Neural cell (in vitro differentiated cells): ENCODE measurements at regions not wholly inside any gene's neighbourhood (a gene's known extent, or its start where the extent isn't known, plus 50 kb on each side); places are given as distances from the start of the nearest gene placed in this dataset.

Experiments
- H2AFZ ChIP-seq: fragments of 200-600, 300-800 bp; sonication (generic), shearing (Covaris generic); 2 replicates; pipeline ENCODE4 v1.6.0; 2014; ENCODE audit warnings: low read depth, mild to moderate bottlenecking, antibody characterized with exemption, low read length, moderate library complexity
- H3F3A ChIP-seq: fragments of 200-600 bp; shearing (Covaris generic); 2 replicates; pipeline ENCODE4 v1.6.1; 2016; ENCODE audit warnings: mild to moderate bottlenecking, moderate library complexity, mixed read lengths, antibody characterized with exemption, low read length; ENCODE audit not compliant: insufficient read depth, poor library complexity, severe bottlenecking
- H3K27ac ChIP-seq: fragments of 200-600, 300-800 bp; sonication (generic), shearing (Covaris generic); 2 replicates; pipeline ENCODE4 v1.5.1; 2014; ENCODE audit warnings: mild to moderate bottlenecking, low read length, moderate library complexity
- H3K27me3 ChIP-seq: fragments of 300-800, 200-600 bp; sonication (generic), shearing (Covaris generic); 2 replicates; pipeline ENCODE4 v1.6.0; 2014; ENCODE audit warnings: mild to moderate bottlenecking, low read depth, low read length, moderate library complexity; ENCODE audit not compliant: insufficient read depth
- H3K36me3 ChIP-seq: fragments of 300-800, 200-600 bp; sonication (generic), shearing (Covaris generic); 2 replicates; pipeline ENCODE4 v1.5.1; 2014; ENCODE audit warnings: mild to moderate bottlenecking, antibody characterized with exemption, low read length, moderate library complexity; ENCODE audit not compliant: insufficient read depth
- H3K4me2 ChIP-seq: fragments of 300-800, 200-600 bp; sonication (generic), shearing (Covaris generic); 2 replicates; pipeline ENCODE4 v1.6.0; 2014; ENCODE audit warnings: mild to moderate bottlenecking, low read length
- H3K4me3 ChIP-seq: fragments of 300-800, 200-600 bp; sonication (generic), shearing (Covaris generic); 2 replicates; pipeline ENCODE4 v1.5.1; 2014; ENCODE audit warnings: mild to moderate bottlenecking, low read length, moderate library complexity
- H3K79me2 ChIP-seq: fragments of 200-600 bp; shearing (Covaris generic); replicated peaks from 2 replicates; pipeline ENCODE4 v1.6.0; 2014; ENCODE audit warnings: mild to moderate bottlenecking, low read length, moderate library complexity; ENCODE audit not compliant: insufficient read depth
- H3K9ac ChIP-seq: fragments of 300-800, 200-600 bp; sonication (generic), shearing (Covaris generic); 2 replicates; pipeline ENCODE4 v1.6.1; 2016; ENCODE audit warnings: mild to moderate bottlenecking, low read length, mixed read lengths
- H3K9me2 ChIP-seq: fragments of 200-600 bp; shearing (Covaris generic); 2 replicates; pipeline ENCODE4 v1.6.1; 2016; ENCODE audit warnings: mild to moderate bottlenecking, low read length, mixed read lengths; ENCODE audit not compliant: insufficient read depth
- H3K9me3 ChIP-seq: fragments of 200-600, 300-800 bp; sonication (generic), shearing (Covaris generic); 2 replicates; pipeline ENCODE4 v1.6.1; 2016; ENCODE audit warnings: mild to moderate bottlenecking, mixed run types, low read length, moderate library complexity, mixed read lengths
- H4K20me1 ChIP-seq: fragments of 200-600 bp; shearing (Covaris generic); 2 replicates; pipeline ENCODE4 v1.6.1; 2016; ENCODE audit warnings: mild to moderate bottlenecking, mixed run types; ENCODE audit not compliant: insufficient read depth
- EP300 ChIP-seq: fragments of 450-650 bp; conservative IDR thresholded peaks from 2 replicates; pipeline ENCODE4 v1.6.1; 2014; ENCODE audit warnings: antibody characterized with exemption, mild to moderate bottlenecking, moderate library complexity; ENCODE audit not compliant: poor library complexity, severe bottlenecking
- EZH2 ChIP-seq: fragments of 200-600, 300-800 bp; shearing (Covaris generic), sonication (generic); IDR thresholded peaks from 2 replicates; pipeline ENCODE4 v1.6.1; 2014; ENCODE audit warnings: antibody characterized with exemption, low read length, borderline replicate concordance, mild to moderate bottlenecking; ENCODE audit not compliant: insufficient read depth, poor library complexity, severe bottlenecking
- MXI1 ChIP-seq: fragments of 450-650 bp; conservative IDR thresholded peaks from 2 replicates; pipeline ENCODE4 v1.6.1; 2014; ENCODE audit warnings: antibody characterized with exemption, mild to moderate bottlenecking; ENCODE audit not compliant: poor library complexity, severe bottlenecking
- POLR2AphosphoS5 ChIP-seq: IDR thresholded peaks from 2 replicates; pipeline ENCODE4 v1.6.1; 2012
- RAD21 ChIP-seq: fragments of 450-650 bp; conservative IDR thresholded peaks from 2 replicates; pipeline ENCODE4 v1.6.1; 2014; ENCODE audit warnings: antibody characterized with exemption, mild to moderate bottlenecking, moderate library complexity
- SMC3 ChIP-seq: fragments of 450-650 bp; conservative IDR thresholded peaks from 2 replicates; pipeline ENCODE4 v1.6.1; 2014; ENCODE audit warnings: antibody characterized with exemption, mild to moderate bottlenecking, moderate library complexity; ENCODE audit not compliant: poor library complexity
- TAF1 ChIP-seq: IDR thresholded peaks from 2 replicates; pipeline ENCODE4 v1.6.1; 2012; ENCODE audit warnings: low read depth
- TF ChIP-seq, protein P1 (sequence below): fragments of 450-650 bp; IDR thresholded peaks from 2 replicates; pipeline ENCODE4 v1.5.1; 2014; ENCODE audit warnings: antibody characterized with exemption, mild to moderate bottlenecking, moderate library complexity; ENCODE audit not compliant: poor library complexity, severe bottlenecking
- TF ChIP-seq, protein P2 (sequence below): IDR thresholded peaks from 2 replicates; pipeline ENCODE4 v1.6.1; 2012; ENCODE audit warnings: borderline replicate concordance

DNA sequence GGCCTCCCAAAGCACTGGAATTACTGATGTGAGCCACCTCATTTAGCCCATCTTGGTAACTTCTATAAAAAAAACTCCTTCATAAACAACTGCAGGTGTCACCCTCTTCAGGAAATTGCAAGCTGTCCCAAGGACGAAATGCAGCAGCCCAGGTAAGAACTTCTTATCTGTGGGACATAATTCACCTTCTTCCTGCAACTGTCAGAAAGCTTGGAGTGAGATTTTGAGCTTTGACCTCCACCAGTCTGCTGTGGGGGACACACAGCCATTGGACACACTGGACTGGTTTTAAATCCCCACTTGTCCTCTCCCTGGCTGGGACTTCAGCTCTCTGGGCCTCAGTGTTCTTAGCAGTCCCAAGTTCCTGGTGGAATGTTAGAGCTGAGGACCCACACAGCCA lies 368.5 kb downstream of the MN1 start:
- Histone ChIP-seq H3F3A (no peaks in the 10 kb centered on the region), H3K27me3 (no peaks in the 10 kb centered on the region), H3K9ac (no peak overlapping the region), H3K27ac (no peak overlapping the region), H3K4me2 (no peak overlapping the region), H3K4me3 (no peak overlapping the region), H3K9me3 (no peaks in the 10 kb centered on the region), H2AFZ (no peak overlapping the region), H3K79me2 (no peaks in the 10 kb centered on the region), H4K20me1 (no peaks in the 10 kb centered on the region), H3K36me3 (no peaks in the 10 kb centered on the region), H3K9me2 (no peaks in the 10 kb centered on the region)
- no peak for TF ChIP-seq EZH2
- TF ChIP-seq, protein P1, sequence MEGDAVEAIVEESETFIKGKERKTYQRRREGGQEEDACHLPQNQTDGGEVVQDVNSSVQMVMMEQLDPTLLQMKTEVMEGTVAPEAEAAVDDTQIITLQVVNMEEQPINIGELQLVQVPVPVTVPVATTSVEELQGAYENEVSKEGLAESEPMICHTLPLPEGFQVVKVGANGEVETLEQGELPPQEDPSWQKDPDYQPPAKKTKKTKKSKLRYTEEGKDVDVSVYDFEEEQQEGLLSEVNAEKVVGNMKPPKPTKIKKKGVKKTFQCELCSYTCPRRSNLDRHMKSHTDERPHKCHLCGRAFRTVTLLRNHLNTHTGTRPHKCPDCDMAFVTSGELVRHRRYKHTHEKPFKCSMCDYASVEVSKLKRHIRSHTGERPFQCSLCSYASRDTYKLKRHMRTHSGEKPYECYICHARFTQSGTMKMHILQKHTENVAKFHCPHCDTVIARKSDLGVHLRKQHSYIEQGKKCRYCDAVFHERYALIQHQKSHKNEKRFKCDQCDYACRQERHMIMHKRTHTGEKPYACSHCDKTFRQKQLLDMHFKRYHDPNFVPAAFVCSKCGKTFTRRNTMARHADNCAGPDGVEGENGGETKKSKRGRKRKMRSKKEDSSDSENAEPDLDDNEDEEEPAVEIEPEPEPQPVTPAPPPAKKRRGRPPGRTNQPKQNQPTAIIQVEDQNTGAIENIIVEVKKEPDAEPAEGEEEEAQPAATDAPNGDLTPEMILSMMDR = no peak
- TF ChIP-seq, protein P2, sequence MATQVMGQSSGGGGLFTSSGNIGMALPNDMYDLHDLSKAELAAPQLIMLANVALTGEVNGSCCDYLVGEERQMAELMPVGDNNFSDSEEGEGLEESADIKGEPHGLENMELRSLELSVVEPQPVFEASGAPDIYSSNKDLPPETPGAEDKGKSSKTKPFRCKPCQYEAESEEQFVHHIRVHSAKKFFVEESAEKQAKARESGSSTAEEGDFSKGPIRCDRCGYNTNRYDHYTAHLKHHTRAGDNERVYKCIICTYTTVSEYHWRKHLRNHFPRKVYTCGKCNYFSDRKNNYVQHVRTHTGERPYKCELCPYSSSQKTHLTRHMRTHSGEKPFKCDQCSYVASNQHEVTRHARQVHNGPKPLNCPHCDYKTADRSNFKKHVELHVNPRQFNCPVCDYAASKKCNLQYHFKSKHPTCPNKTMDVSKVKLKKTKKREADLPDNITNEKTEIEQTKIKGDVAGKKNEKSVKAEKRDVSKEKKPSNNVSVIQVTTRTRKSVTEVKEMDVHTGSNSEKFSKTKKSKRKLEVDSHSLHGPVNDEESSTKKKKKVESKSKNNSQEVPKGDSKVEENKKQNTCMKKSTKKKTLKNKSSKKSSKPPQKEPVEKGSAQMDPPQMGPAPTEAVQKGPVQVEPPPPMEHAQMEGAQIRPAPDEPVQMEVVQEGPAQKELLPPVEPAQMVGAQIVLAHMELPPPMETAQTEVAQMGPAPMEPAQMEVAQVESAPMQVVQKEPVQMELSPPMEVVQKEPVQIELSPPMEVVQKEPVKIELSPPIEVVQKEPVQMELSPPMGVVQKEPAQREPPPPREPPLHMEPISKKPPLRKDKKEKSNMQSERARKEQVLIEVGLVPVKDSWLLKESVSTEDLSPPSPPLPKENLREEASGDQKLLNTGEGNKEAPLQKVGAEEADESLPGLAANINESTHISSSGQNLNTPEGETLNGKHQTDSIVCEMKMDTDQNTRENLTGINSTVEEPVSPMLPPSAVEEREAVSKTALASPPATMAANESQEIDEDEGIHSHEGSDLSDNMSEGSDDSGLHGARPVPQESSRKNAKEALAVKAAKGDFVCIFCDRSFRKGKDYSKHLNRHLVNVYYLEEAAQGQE = no peak

DNA sequence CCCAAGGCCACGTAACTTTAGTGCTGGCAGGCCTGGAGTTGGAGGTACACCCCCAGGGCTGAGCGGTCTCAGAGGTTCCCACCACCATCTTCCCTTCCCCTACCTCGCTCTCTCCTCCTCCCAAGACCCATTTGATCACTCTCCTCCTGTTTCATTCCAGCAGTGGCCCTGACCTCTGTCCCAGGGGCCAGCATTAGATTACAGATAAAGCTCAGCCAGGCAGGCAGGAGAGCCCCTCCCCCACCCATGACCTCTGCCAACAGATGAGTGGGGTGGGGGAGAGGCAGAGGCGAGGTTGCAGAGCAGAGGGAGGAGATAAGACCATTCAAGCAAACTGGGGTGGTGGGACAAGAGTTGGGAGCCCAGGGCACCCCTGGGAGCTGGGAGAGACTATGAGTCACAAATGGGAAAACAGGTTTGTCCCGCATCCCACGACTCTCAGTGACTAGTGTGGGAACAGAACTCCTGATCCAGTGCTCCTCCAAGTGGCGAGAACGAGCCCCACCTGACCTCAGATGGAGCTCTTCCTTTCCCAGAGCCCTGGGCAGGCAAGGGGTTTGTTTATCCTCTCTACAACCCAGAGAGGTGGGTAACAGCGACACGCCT lies 367.9 kb downstream of the MN1 start:
- Histone ChIP-seq H3F3A (no peaks in the 10 kb centered on the region), H3K79me2 (no peaks in the 10 kb centered on the region), H3K4me3 (no peak overlapping the region), H3K27me3 (no peaks in the 10 kb centered on the region), H3K9ac (no peak overlapping the region), H2AFZ (no peak overlapping the region), H3K27ac (no peak overlapping the region), H4K20me1 (no peaks in the 10 kb centered on the region), H3K36me3 (no peaks in the 10 kb centered on the region), H3K9me2 (no peaks in the 10 kb centered on the region), H3K9me3 (no peaks in the 10 kb centered on the region), H3K4me2 (no peak overlapping the region)
- TF ChIP-seq TAF1 = no peak
- TF ChIP-seq SMC3 = no peak

GRCh38 chr22:27434898-27435297 lies 366.7 kb downstream of the MN1 start:
- no peaks in the 10 kb centered on the region for H3K9me2 ChIP-seq

More at GRCh38 chr22:27434898-27435297, 366.7 kb downstream of the MN1 start:
- Histone ChIP-seq H3K79me2 (no peaks in the 10 kb centered on the region), H3F3A (no peaks in the 10 kb centered on the region), H3K4me3 (no peak overlapping the region), H2AFZ (no peak overlapping the region), H4K20me1 (no peaks in the 10 kb centered on the region), H3K27me3 (no peaks in the 10 kb centered on the region), H3K27ac (no peak overlapping the region), H3K36me3 (no peaks in the 10 kb centered on the region), H3K9ac (no peak overlapping the region), H3K9me3 (no peaks in the 10 kb centered on the region), H3K4me2 (no peak overlapping the region)
- no peak for TF ChIP-seq EP300
- TF ChIP-seq SMC3 = no peak
- TF ChIP-seq MXI1 = no peak
- TF ChIP-seq POLR2AphosphoS5 = no peak
- TF ChIP-seq, protein P2 = no peak
- TF ChIP-seq EZH2 = no peak
- TF ChIP-seq, protein P1 = no peak
- no peak for TF ChIP-seq TAF1
- TF ChIP-seq RAD21 = no peak
